Skin epidermis (tissue), 12 donors: ENCODE measurements at regions not wholly inside any gene's neighbourhood (a gene's known extent, or its start where the extent isn't known, plus 50 kb on each side); places are given as distances from the start of the nearest gene placed in this dataset.

Source experiments
- H3K27ac ChIP-seq, 21 experiments: fragments of 200-600 bp; sonication (generic) in 11 of 21; one replicate each; pipeline ENCODE4 v1.5.0; 2020; ENCODE audit warnings: mild to moderate bottlenecking in 3 of 21, inconsistent platforms in 2 of 21, moderate library complexity in 2 of 21
- H3K4me3 ChIP-seq, 7 experiments: fragments of 200-600 bp; sonication (generic) in 2 of 7; one replicate each; pipeline ENCODE4 v1.5.0; 2020; ENCODE audit warnings: inconsistent platforms in 2 of 7, mild to moderate bottlenecking in 2 of 7, moderate library complexity in 1 of 7

DNA sequence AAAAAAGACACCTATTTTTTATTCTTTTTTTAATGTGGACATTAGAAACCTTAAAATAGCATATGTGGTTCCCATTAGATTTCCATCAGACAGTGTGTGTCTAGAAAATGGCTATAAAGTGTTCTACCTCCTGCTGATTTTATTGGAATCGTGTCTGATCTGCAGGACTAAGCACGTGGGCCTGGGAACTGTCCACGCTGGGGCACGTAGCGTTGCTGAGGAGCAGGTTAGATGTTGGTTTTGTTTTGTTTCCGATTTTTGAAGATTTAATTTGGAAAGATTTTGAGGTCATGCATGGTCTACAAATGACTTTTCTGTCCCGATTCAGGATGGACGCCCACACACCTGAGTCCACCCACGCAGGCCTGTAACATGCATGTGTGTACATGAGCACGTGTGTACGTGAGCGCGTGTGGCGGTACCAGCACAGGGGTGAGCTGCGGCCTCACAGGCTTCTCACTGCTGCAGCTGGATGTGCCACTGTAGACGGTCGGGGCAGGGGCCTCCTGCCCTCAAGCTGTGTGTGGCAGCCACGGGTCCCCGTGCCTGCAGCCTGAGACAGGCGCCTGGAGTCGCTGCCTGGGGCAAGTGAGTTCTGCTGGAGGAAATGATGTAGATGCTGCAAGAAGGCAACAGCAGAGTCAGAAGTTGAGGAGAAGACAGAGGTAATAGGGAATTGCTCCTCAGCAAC lies 99.7 kb upstream of the CTDP1 start:
- no peak overlapping the region for H3K27ac ChIP-seq
- no peak overlapping the region for H3K4me3 ChIP-seq

DNA sequence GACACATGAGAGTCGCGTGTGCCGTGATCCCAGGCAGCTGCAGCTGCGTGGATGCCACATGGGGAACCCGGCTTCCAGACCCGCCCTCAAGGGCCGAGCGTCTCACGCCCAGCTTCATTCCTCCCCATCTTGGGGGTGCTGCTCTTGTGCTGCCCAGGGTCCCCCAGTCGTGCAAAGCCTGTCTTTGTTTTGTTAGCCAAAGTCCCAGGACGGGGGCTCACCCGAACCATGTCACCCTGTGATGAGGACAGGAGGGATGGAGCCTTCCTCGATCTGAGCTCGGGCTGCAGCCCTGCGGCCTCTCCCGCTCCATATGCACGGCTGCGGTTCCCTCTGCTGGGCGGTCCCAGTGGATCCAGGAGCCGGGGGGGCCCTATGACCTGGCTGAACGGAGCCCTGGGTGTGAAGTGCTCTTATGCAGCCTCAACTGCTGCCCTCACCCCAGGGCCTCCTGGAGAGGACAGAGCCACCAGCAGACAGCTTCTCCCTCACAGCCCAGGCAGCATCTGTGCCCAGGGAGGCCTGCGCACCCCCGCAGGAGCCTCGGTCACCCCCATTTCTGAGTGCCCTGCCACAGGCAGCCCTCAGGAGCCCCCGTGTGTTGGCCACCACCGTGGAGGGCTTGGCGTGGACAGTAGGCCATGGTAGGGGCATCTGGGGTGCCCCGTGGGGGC lies 99.0 kb upstream of the CTDP1 start:
- Histone ChIP-seq H3K27ac (no peak overlapping the region), H3K4me3 (no peak overlapping the region)

- no peak overlapping the region for H3K27ac ChIP-seq
- H3K4me3 ChIP-seq = no peak overlapping the region
Measured at GRCh38 chr18:79581406-79581805, 98.2 kb upstream of the CTDP1 start.

- Histone ChIP-seq H3K4me3 (no peak overlapping the region), H3K27ac (no peak overlapping the region)
Measured at GRCh38 chr18:79581911-79582310, 97.7 kb upstream of the CTDP1 start.

DNA sequence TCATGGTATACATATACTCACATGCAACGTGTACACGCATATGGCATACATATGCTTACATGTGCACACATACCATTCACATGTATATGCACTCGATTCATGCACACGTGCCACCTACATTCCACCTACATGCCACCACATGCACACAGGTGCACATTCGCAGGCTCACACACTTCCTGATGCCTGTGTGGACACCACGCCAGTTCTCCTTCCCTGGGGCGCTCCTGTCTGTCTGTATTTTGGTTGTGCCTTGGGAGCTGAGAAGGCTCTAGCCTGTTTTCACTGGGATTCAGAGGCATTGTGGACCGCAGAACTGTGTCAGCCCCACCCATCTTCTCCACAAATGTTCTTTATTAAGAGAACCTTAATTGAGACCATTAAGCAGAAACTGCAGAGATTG lies 96.6 kb upstream of the CTDP1 start:
- H3K4me3 ChIP-seq = no peak overlapping the region
- H3K27ac ChIP-seq = no peak overlapping the region

- H3K4me3 ChIP-seq = no peak overlapping the region
- no peak overlapping the region for H3K27ac ChIP-seq
Measured at GRCh38 chr18:79583426-79583825, 96.2 kb upstream of the CTDP1 start.

DNA sequence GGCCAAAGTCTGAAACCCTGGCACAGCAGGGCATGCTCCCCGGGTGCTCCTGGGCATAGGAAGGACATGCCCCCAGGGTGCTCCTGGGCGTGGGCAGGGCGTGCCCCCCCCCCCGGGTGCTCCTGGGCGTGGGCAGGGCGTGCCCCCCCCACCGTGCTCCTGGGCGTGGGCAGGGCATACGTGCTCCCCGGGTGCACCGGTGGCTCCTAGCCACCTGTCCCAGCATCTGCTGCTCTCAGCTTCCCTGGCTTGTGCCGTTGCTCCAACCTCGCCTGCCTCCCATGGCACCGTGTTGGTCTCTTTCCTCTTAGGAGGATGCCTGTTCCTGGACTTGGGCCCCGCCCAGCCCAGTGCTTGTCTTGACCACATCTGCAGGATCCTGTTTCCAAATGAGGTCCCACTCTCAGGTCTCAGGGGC lies 95.6 kb upstream of the CTDP1 start:
- H3K4me3 ChIP-seq = no peak overlapping the region
- no peak overlapping the region for H3K27ac ChIP-seq

DNA sequence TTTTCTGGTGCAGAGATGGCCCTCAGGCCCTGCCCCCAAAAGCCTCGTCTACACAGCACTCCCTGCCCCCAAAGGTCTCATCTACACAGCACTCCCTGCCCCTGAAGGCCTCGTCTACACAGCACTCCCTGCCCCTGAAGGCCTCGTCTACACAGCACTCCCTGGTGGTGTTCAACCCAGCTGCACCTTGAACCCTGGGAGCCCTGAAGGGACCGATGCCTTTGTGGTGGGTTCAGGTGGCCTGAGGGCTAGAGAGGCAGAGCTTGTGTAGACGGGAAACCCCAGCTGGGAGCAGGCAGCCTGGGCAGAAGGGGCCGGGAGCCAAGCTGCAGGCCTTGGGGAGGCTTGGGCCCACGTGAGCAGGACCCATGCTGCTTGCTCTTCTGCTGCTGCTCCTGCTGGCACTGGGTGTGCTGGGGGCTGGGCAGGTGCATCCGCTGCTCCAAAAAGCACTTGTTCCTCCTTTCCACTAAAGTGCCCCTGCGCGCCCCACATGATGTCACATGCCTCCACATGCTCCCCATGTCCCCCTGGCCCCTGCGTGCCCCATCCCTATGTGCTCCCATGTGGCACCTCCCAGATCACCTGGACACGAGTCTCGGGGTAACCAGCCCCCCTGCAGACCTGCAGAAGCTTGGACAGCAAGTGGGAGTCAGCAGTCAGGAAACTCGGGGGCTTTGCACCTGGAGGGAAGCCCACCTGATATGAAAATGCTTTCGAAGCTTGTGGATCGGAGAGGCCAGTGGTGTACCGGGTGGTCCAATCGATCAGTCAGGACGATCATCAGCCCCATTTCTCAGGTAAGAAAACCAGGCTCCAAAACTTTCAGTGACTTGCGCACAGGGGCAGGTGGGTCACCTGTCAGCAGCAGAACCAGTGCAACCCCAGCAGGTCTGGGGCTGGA lies 94.9 kb upstream of the CTDP1 start:
- H3K27ac ChIP-seq = no peak overlapping the region
- no peak overlapping the region for H3K4me3 ChIP-seq

DNA sequence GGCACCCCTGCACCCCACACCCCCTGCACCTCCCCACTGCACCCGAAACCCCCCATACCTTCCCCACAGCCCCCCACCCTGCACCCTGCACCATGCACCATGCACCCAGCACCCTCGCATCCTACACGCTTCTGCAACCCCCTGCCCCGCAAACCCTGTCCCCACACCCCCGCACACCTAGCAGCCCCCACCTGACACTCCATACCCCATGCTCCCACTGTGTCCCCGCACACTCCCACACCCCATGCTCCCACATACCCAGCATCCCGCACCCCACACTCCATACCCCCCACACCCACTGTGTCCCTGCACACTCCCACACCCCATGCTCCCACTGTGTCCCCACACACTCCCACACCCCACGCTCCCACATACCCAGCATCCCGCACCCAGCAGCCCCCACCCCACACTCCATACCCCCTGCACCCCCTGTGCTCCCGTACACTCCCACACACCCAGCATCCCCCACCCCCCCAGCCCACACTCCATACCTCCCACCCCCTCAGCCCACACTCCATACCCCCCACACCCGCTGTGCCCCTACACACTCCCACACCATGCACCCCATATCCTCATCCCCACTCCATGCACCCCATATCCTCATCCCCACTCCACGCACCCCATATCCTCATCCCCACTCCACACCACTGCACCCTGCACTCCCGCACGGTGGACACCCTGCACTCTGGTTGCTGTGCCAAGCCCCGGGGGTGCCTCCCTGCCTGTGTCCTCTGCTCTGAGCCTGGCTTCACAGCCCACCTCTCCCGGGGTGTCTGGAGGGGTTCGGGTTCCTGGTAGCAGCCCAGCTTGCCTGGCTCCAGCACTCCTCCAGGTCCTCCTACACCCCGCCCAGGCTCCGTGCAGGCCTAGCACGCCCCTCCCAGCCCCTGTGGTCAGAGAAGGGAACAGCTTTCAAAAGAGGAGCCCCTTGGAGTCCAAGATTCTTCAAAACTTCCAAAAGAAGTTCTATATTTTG lies 93.9 kb upstream of the CTDP1 start:
- Histone ChIP-seq H3K27ac (no peak overlapping the region), H3K4me3 (no peak overlapping the region)

DNA sequence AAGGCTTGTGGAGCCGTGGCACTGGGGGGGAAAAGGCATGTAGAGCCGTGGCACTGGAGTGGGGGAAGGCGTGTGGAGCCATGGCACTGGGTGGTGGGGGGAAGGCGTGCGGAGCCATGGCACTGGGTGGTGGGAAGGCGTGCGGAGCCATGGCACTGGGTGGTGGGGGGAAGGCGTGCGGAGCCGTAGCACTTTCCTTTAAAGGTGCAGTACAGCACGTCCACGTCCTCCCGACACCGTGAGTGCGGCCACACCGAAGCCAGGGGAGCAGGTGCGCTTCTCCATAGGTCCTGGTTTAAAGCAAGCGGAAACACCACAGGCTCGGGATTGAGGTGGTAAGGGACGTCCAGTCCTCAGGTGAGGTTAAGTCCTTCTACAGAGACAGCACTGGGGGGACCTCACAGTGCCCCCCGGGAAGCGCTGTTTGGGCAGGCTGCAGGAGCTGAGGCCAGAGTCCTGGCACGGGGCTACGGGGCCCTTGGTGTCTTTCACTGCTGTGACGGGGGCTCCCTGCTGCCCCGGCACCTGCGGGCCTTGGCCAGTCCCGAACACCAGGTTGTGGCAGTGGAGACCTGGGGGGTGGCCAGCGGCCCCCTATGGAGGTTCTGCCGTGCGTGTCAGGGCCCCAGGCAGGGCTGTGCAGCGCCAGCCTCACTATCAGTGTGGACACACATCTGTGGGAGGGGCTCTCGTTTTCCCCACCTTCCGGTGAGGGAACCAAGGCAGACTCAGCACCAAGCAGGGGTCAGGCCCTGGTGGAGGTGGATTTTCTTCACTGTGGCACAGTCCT lies 93.0 kb upstream of the CTDP1 start:
- Histone ChIP-seq H3K27ac (no peak overlapping the region), H3K4me3 (no peak overlapping the region)

GRCh38 chr18:79587226-79587741 lies 92.3 kb upstream of the CTDP1 start:
- H3K27ac ChIP-seq = no peak overlapping the region

GRCh38 chr18:79587779-79588635 lies 91.6 kb upstream of the CTDP1 start:
- Histone ChIP-seq H3K27ac (peak overlapping the region in 14 of 21 experiments; percentile 4 to 82 (median 58)), H3K4me3 (no peak overlapping the region)

More at GRCh38 chr18:79587226-79587741, 92.3 kb upstream of the CTDP1 start:
- no peak overlapping the region for H3K4me3 ChIP-seq

DNA sequence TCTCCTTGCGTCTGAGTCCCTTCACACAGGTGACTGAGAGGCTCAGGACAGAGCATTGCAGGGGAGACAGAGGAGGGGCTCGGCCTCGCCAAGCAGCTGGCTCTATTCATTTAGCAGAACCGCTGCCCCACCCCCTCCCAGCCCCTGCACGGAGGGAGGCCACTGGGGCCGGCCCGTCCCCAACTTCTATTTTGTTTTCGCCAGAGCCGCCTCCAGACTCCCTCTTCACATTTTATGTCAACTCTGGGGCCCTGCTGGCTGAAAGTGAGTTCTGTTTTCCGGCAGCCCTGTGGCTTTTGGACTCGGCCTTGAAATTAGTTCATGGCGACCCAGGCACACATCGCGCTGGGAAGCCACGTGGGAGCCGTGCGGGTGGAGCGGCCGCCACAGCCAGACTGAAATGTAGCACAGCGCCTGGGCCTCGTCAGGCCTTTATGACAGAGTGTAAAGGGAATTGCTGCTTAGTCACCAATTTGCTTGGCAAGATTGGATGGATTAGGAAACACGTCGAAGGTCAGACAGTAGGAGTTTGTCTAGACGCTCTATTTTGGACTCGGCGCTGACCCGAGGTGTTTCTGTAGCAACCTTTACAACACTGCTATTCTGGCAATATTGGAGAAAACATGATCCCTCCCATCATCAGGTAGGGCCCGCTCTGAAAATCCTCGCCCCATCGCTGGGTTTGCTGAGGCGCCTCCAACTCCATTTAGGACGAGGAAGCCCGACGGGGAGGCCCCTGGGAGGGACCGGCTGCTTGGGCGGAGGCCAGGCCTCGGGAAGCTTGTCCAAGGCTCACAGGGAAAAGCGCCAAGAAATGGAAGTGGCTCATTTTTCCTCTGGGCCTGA lies 90.7 kb upstream of the CTDP1 start:
- peak overlapping the region in 17 of 21 experiments; percentile 22 to 82 (median 54) for H3K27ac ChIP-seq
- H3K4me3 ChIP-seq = no peak overlapping the region

DNA sequence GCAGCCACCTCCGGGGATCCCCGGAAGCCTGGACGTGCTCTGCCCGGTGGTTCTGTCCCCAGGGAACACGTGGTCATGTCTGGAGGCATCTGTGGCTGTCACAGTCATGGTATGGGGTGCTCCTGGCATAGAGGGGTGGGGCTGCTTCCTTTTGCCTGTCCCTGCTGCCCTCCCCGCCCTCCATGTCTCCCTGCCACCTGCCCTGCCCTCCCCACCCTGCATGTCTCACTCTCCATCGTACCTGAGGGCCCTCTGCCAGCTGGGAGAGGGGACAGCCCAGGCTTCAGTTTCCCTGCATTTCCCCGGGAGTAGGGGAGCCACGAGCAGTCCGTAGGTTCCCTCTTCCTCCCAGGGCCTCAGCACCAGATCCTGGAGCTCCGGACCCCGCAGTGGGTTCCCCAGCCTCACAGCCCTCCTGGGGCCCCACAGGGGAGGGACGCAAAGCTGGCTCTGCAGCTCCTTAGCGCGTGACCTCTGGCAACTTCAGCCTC lies 90.0 kb upstream of the CTDP1 start:
- Histone ChIP-seq H3K27ac (peak overlapping the region in 16 of 21 experiments; percentile 22 to 82 (median 54)), H3K4me3 (no peak overlapping the region)

- Histone ChIP-seq H3K27ac (peak overlapping the region in 4 of 21 experiments; percentile 53 to 82 (median 77)), H3K4me3 (no peak overlapping the region)
Measured at GRCh38 chr18:79590191-79591031, 89.2 kb upstream of the CTDP1 start.

DNA sequence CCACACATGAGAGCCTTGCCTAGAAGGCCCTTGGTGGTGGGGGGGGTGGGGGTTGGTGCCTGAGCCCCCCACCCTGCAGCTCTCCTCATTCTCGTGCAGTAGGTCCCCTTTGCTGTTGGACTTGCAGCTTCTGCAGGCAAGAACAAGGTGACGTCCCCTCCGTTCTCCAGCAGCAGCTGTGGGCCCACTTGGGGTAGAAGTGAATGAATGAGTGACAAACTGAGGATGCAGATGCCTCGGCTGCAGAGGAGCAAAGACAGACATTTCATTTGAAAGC lies 88.6 kb upstream of the CTDP1 start:
- Histone ChIP-seq H3K4me3 (no peak overlapping the region), H3K27ac (no peak overlapping the region)
